Fibroblast of skin of left biceps (primary cell): ENCODE measurements at regions not wholly inside any gene's neighbourhood (a gene's known extent, or its start where the extent isn't known, plus 50 kb on each side); places are given as distances from the start of the nearest gene placed in this dataset.
"Not testable (repeated sequence)": the region's sequence is repeated elsewhere in the genome, so short reads cannot be mapped to it uniquely, and the experiment has no call there.

ENCODE experiments used
- DNase-seq, 2 experiments: peaks; one replicate each; pipeline ENCODE4 v3.0.0-alpha.2; 2013; ENCODE audit warnings: low read depth in 2 of 2

DNA sequence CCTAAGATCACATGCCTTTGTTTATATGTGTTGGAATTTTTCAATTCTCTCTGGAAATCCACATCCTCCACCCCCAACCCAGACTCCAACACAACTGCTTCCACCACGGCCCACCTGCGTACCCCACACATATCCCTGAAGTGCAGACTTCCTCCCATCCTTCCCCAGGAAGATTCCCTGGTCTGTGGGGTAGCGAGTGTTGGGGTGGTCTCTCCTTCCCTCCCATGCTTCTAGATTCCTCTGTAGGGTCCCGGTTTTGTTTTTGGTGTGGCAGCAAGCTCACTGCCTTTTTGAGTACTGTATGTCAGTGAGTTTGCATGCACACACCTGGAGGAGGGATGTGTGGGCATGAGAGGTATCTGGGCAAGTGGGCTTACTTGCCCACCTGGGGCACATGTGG, 127.6 kb downstream of the MRPL14 start:
- DNase-seq: no peak

DNA sequence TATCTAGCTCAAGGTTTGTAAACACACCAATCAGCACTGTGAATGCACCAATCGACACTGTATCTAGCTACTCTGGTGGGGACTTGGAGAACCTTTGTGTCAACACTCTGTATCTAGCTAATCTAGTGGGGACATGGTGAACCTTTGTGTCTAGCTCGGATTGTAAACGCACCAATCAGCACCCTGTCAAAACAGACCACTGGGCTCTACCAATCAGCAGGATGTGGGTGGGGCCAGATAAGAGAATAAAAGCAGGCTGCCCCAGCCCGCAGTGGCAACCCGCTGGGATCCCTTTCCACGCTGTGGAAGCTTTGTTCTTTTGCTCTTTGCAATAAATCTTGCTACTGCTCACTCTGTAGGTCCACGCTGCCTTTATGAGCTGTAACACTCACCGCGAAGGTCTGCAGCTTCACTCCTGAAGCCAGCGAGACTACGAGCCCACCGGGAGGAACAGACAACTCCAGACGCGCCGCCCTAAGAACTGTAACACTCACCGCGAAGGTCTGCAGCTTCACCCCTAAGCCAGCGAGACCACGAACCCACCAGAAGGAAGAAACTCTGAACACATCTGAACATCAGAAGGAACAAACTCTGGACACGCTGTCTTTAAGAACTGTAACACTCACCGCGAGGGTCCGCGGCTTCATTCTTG, 128.5 kb downstream of the MRPL14 start:
- DNase-seq: not testable (repeated sequence)

- not testable (repeated sequence) for DNase-seq
These were observed 129.2 kb downstream of the MRPL14 start for GRCh38 chr6:43997990-43998585.

GRCh38 chr6:43997345-43997677, 129.9 kb downstream of the MRPL14 start:
- no peak for DNase-seq

DNA sequence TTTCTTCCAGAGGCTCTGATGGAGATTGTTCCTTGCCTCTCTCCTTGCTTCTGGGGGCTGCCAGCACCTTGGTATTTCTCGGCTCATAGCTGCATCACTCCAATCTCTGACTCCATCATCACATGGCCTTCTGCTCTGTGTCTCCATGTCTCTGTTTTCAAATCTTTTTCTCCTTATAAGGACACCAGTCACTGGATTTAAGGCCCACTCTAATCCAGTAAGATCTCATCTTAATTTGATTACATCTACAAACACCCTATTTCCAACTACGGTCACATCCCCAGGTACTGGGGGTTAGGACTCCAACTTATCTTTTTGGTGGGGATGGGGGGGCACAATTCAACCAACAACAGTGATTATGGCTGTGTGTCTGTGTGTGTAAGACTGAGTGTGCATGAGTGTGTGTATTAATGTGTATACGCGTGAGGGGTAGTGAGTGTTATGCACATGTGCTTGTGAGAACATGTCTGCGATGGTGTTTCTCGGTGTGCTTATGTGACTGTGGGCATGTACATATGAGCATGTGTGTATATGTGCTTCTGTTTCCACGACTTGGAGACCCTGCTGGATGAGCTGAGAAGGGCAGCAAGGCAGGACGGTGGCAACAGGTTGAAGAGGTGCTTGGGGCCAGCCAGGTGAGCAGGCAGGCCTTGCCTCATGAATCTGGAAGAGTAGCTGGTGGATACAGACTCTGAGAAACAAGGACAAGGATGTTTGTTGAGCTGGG, 130.5 kb downstream of the MRPL14 start:
- DNase-seq: no peak

DNA sequence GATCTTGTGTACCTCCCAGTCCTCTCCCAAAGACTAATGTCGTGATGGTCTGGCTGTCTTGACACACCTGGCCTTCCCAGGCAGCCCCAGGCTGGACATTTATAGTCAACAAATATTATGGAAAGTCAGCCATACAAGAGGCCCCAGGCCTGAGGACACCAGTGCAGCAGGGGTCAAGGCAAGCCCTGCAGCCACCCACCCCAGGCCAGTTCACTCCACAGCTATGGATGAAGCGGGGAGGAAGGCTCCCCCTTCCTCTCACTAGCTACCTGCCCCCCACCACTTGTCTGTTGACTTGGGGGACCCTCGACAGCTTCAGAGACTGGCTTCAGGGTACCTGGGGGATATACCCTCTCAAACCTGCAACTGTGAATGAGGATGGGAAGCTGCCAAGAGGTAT, 132.1 kb downstream of the MRPL14 start:
- DNase-seq: no peak

DNA sequence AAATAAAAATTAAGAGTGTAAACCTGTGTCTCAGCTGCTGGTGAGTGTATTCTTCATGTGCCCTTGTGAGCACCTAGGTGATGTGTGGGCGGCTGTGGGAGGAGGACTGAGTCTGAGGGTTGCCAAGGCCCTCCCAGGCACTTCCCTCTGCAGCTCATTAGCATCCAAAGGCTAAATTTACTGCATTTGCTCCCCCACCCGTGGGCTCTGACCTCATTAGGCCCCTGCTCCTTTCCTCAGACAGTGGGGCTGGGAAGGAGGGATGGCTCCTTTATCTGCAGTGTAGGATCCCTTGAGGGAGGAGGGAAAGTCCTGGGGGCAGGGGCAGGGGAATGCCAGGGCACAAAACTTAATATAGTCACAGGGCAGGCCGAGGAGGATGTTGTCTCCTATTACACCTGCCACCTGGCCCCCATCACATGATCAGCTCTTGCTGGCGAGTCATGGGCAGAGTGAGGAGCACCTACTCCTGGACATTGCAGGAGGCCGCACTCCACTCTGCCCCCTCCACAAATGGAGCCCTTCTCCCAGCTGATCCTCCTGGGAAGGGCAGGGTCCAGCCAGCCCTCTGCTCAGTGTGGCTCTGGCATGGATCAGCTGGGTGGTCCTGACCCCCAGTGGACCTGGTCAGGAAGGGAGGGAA, 133.2 kb downstream of the MRPL14 start:
- no peak for DNase-seq

- DNase-seq: no peak
These were observed 134.2 kb downstream of the MRPL14 start for GRCh38 chr6:43992783-43993644.

- DNase-seq: no peak
These were observed 135.1 kb downstream of the MRPL14 start for GRCh38 chr6:43992126-43992663.

- peak; percentile 75 to 76 for DNase-seq
These were observed 136.3 kb downstream of the MRPL14 start for GRCh38 chr6:43990627-43991619.

- DNase-seq: no peak
These were observed 137.0 kb downstream of the MRPL14 start for GRCh38 chr6:43990275-43990626.

DNA sequence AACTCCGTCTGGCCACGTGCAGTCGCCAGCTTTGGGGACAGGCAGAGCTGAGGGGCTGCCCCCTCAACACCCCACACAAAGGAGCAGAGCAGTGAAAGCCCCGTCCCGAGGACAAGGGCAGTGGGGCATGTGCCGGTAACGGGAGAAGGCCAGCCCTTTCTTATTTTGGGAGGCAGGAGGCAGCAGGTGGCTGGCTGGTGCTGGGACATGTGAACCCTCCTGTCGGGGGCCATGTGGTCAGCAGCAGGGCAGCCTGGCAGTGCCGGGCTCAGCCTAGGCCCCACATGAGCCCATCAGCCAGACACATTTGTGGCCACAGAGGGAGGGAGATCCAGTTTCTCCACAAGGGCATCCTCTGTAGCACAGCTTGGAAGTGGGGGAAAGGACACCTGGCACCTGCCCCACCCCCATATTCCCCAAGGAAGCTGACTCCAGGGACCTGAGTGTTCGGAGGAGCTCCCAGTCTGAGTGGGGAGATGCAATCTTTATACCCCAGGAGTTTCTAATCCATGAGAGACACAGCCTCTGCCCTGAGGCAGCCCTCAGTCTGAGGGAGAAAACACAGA, 137.6 kb downstream of the MRPL14 start:
- no peak for DNase-seq

GRCh38 chr6:43988801-43989200, 138.5 kb downstream of the MRPL14 start:
- no peak for DNase-seq

- DNase-seq: no peak
These were observed 139.3 kb downstream of the MRPL14 start for GRCh38 chr6:43987838-43988439.

- no peak for DNase-seq
These were observed 141.0 kb downstream of the MRPL14 start for GRCh38 chr6:43986177-43986825.

GRCh38 chr6:43985329-43985728, 141.9 kb downstream of the MRPL14 start:
- no peak for DNase-seq

GRCh38 chr6:43984442-43985321, 142.6 kb downstream of the MRPL14 start:
- DNase-seq: no peak

GRCh38 chr6:43983632-43984031, 143.6 kb downstream of the MRPL14 start:
- no peak for DNase-seq
